HG03103 (cell line): ENCODE measurements at regions not wholly inside any gene's neighbourhood (a gene's known extent, or its start where the extent isn't known, plus 50 kb on each side); places are given as distances from the start of the nearest gene placed in this dataset.
"Not testable (repeated sequence)": the region's sequence is repeated elsewhere in the genome, so short reads cannot be mapped to it uniquely, and the experiment has no call there.

Source experiments
- ATAC-seq: cut with Tn5 transposase; IDR thresholded peaks from one replicate; pipeline ENCODE4 v1.9.1; 2021; ENCODE audit warnings: low read depth; ENCODE audit not compliant: unreplicated experiment

DNA sequence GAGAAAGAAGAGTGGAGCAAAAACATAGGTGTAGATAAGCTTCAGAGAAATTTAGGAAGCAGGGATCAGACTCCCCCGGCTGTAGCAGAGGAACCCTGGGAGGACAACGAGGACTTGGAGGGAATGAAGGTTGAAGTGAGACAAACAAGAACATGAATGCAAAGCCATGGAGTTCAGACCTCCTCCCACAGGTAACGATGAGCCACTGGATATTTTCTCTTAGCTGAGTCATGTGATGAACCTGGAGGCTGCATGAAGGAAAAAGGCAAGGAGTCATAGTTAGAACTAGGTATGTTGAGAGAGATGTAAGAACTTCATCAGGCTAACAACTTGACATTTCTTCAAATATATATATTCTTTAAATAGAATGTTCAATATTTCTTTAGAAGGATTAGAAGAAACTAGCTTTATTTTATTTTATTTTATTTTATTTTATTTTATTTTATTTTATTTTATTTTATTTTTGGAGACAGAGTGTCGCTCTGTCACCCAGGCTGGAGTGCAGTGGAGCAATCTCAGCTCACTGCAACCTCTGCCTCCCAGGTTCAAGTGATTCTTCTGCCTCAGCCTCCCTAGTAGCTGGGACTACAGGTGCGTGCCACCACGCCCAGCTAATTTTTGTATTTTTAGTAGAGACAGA lies 57.7 kb upstream of the RGS1 start:
- ATAC-seq, result not testable (repeated sequence)

DNA sequence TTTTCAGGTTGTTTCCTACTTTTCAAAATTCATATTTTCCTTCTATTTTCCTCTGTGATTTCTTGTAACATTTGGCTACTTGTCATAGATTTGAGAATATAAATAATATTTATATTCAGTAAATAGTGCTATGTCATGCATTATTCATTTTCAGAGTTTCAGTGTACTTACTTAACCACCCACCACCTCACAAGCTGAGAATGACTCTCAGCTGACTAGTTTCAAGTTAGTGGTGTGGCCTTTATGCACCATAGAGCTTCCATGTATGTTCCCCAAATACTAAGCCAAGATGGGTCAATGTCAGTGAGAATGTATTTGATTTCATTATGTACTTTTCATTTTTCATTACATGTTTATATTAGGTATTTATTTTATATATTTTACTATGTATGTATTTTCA lies 56.9 kb upstream of the RGS1 start:
- ATAC-seq, result peak; percentile 38

GRCh38 chr1:192521734-192522133 lies 53.8 kb upstream of the RGS1 start:
- no peak for ATAC-seq

GRCh38 chr1:192522673-192523072 lies 52.9 kb upstream of the RGS1 start:
- no peak for ATAC-seq

DNA sequence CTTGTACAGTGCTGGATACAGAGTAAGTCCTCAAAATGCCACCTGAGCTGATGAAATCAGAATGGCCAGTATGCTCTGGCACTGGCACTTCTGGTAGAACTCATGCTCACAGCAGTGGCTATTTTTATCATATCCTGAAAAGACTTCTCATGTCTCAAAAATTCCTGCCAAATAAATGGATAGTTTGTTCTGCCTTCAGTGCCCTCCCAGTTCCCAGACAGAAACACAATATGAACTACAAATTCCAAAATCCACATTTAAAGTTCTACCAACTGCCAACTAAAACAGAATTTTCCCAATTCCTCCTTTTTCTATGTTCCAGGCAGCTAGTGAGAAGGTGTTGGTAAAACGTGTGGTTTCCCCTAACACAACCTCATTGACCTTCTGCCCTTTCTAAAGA lies 51.4 kb upstream of the RGS1 start:
- no peak for ATAC-seq
